HepG2 (cell line): ENCODE measurements at regions not wholly inside any gene's neighbourhood (a gene's known extent, or its start where the extent isn't known, plus 50 kb on each side); places are given as distances from the start of the nearest gene placed in this dataset.

Experiments used
- CBFB ChIP-seq: sonication (generic); formaldehyde crosslinking; IDR thresholded peaks from 2 replicates; pipeline ENCODE4 v1.4.0; 2020; ENCODE audit warnings: missing genetic modification reagents
- CTCF ChIP-seq: sonication (generic); formaldehyde crosslinking; IDR thresholded peaks from 2 replicates; pipeline ENCODE4 v1.5.0; 2020; ENCODE audit warnings: mild to moderate bottlenecking, missing genetic modification reagents, moderate library complexity
- EP300 ChIP-seq, 3 experiments: sonication (generic) in 1 of 3; formaldehyde crosslinking in 1 of 3; IDR thresholded peaks; 2 replicates each; pipeline versions ENCODE4 v1.5.1 to v1.6.1; 2011 to 2020; ENCODE audit warnings: low read depth in 2 of 3, low read length in 2 of 3, borderline replicate concordance in 1 of 3, improper control_type of control experiment in 1 of 3, mild to moderate bottlenecking in 1 of 3, missing genetic modification reagents in 1 of 3, moderate library complexity in 1 of 3
- PAF1 ChIP-seq: IDR thresholded peaks from 2 replicates; pipeline ENCODE4 v1.6.1; 2016; ENCODE audit warnings: missing genetic modification reagents, missing compliant biosample characterization
- SRF ChIP-seq: IDR thresholded peaks from 2 replicates; pipeline ENCODE4 v1.6.1; 2011; ENCODE audit warnings: mild to moderate bottlenecking, low read depth, low read length, moderate library complexity
- SRSF1 ChIP-seq: fragments of 200-400 bp; formaldehyde crosslinking; optimal IDR thresholded peaks from 2 replicates; pipeline ENCODE3; 2017; ENCODE audit warnings: mild to moderate bottlenecking, low read depth, low read length, moderate library complexity
- TCF12 ChIP-seq, 2 experiments: fragments of 450-650 bp in 1 of 2; sonication (generic) in 1 of 2; formaldehyde crosslinking in 1 of 2; IDR thresholded peaks; 2 replicates each; pipeline versions ENCODE4 v1.6.1 to v1.8.0; 2017 to 2022; ENCODE audit warnings: antibody characterized with exemption in 1 of 2, mild to moderate bottlenecking in 1 of 2, missing genetic modification reagents in 1 of 2, moderate library complexity in 1 of 2
- ZNF460 ChIP-seq: sonication (generic); formaldehyde crosslinking; IDR thresholded peaks from 2 replicates; pipeline ENCODE4 v1.5.1; 2020; ENCODE audit warnings: missing genetic modification reagents, mild to moderate bottlenecking, borderline replicate concordance
- ZNF549 ChIP-seq: sonication (generic); formaldehyde crosslinking; IDR thresholded peaks from 2 replicates; pipeline ENCODE4 v1.5.0; 2020; ENCODE audit warnings: missing genetic modification reagents

DNA sequence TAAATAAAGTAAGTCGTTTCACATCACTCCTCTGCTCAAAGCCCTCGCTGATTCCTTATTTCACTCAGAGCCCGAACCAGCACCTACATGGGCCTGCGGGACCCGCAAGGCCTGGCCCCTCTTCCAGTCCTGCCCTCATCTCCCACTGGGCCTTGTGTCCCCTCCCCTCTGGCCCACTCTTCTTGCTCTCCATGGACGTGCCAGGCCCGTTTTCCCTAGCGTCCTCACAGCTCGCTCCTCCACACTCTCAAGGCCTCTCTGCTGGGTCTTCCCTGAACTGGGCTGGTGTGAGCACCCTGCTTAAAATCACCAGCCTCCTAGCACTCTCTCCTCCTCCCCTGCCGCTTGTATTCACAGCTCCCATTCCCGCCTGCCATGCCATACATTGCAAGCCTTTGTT lies 237.9 kb downstream of the FOXD2 start:
- no peak for TF ChIP-seq ZNF549
- no peak for TF ChIP-seq SRF
- TF ChIP-seq EP300 (IDR thresholded peaks at IDR 0.05; ENCODE audit: low read depth in 2 of 2, low read length in 2 of 2), result no peak
- TF ChIP-seq EP300 (CRISPR knock-in tag; IDR thresholded peaks at IDR 0.05; ENCODE audit: borderline replicate concordance), result no peak
- TF ChIP-seq ZNF460 (CRISPR knock-in tag), result no peak
- TF ChIP-seq PAF1, result no peak
- TF ChIP-seq SRSF1, result no peak
- TF ChIP-seq TCF12 (IDR thresholded peaks at IDR 0.05), result no peak
- no peak for TF ChIP-seq TCF12 (CRISPR knock-in tag; IDR thresholded peaks at IDR 0.05)
- TF ChIP-seq CTCF (CRISPR knock-in tag), result no peak
- TF ChIP-seq CBFB (CRISPR knock-in tag), result no peak
